NCI-H345 treated with DMSO at 0.1 percent for 48 hours (cell line): ENCODE measurements at regions not wholly inside any gene's neighbourhood (a gene's known extent, or its start where the extent isn't known, plus 50 kb on each side); places are given as distances from the start of the nearest gene placed in this dataset.

Experiments
- DNase-seq: peaks from one replicate; lab custom pipeline; 2025; ENCODE audit not compliant: unreplicated experiment; lab: John Stamatoyannopoulos, UW

DNA sequence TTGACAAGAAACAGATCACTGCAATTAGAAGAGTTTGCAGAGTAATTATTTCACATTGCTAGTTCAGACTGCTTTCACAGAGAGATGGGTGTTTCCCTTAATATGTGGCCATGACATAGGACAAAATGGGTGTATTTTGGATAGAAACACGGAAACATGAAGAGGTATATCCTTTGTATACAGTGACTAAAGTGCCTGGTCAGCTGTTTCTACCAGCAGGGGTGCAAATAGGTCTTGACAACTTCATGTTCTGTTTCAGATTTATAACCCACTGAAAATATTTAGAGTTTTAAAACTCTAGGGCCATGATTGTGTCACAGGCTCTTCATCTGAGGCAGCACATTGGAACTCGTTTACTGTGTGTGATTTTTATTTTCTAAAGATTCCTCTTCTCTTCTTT, 357.1 kb upstream of the TNP1 start:
- DNase-seq, result no peak

DNA sequence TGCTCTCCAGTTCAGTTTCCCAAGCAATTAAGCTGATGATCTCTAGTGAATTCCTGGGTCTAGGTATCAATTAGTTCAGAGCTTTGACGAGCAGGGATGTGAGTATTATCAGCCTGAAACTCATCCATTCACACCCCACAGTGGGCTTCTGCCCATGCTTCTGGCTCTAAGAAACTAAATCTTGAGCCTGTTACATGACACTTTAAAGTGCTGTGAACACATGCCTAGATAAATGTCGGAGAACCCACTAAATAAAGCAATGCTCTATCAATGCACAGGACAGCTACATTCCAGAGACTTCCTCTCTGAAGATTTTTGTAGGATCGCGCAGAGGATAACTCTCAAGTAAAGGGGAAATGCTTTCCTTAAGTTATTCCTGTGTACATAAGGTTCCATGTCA, 356.5 kb upstream of the TNP1 start:
- no peak for DNase-seq

DNA sequence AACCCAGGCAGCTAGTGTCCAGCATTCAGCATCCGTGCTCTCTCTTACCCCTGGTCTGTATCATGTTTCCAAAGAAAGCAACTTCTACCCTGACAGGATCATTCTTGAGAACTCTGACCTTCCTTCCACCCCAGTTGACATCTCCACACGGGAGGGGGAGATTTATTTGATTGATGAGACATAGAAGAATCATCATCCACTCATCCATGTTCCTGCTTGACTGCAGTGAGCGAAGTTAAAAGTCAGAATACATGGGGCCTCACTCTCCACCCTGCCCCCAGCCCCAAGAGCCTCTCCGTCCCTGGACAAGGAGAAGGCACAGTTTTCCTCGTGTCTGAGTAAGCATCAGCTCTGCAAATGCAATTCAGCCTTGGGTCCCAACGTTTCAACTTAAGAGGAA, 356.0 kb upstream of the TNP1 start:
- DNase-seq, result no peak

DNA sequence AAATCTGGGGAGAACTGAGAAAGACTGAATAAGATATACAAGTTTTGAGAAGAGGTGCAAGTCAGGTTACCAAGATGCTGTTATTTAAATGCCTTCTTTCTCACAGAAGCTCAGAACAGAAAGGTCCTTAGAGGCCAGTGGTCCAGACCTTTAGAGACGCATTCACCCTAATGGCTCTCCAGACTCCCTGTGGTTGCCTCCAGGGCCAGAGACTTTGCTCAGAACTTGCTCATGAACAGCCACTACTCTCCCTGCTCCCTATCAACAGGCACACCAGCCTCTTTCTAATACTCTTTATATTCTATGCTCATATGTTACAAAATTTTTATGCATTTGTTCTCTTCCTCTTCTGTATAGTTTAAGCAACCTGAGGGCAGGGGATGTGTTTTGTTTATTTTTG, 349.0 kb upstream of the TNP1 start:
- no peak for DNase-seq

DNA sequence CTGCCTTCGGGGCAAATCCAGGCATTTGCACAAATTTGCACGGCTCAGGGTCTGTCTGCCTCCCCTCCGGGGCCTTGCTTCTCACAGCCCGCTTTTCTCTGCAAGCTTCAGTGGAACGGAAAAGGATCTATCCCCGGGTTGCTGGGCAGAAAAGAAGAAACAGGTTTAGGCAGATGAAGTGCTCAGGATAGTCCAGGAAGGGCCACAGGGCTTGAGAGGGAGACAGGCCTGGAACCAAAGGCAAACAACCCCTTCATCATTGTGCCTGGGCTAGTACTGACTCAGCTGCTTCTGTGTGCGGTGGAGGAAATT, 347.8 kb upstream of the TNP1 start:
- DNase-seq, result no peak

DNA sequence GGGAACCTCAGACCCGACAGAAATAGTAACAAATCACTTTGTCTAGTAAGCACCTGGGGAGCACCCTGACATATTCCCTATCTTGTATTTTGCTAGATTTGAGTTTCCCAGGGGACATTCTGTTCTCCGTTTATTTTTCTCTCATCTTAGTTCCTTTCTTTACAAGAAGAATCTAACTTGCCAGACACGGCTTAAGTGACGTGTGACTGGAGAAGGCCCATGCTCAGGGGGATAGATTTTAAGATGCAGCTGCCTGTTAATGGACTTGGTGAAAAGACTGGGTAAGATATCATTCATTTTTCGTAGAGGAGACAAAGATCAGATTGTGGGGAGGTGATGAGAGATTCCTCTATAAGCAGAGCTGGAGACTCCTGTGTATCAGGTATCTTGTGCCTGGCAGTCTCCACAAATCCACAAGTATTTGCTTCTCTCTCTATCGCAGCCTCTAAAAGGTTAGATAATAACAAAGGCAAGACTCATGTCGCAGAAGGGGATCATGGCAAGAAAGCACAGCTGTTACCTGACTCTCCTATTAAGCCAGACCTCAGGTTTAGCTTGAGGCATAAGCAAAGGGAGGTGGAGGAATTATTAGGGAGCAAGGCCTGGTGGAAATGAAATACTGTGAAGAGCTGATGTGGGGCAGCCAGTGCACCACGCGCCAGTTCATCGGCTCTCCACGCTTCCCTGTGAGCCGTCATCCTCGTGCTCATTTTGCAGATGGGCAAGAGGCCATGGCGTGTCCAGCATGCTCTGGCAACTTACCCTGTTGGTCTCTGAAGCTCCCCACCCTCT, 347.2 kb upstream of the TNP1 start:
- DNase-seq, result no peak

DNA sequence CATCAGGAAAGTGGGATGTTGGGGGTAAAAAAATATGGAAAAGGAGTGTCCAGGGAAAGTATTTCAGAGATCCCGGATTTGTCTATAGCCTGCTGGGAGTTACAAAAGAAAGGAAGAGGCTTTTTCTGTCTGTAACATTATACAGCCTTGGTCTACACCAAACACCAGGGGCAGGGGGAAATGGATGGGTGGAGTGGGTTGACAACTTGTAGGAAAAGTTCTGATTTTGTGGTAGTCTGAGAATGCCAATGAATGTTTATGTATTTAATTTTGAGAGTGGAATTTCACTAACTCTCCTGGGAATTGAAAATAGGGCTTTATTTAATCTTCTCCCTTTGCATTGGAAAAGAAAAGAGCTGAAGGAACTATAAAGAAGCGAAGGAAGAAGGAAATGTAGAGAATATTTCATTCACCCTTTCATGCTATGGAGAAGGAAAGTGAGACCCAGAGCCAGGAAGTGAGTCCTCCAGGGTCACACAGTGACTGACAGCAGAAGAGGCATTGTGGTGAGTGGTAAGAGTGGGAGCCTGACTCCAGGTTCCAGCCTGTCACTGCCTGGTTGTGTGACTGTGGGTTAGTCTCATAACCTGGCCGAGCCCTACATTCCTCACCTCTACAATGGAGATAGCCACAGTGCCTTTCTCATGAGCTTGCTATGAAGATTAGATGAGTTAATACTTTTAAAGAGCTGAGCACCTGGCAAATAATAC, 346.3 kb upstream of the TNP1 start:
- DNase-seq, result no peak

DNA sequence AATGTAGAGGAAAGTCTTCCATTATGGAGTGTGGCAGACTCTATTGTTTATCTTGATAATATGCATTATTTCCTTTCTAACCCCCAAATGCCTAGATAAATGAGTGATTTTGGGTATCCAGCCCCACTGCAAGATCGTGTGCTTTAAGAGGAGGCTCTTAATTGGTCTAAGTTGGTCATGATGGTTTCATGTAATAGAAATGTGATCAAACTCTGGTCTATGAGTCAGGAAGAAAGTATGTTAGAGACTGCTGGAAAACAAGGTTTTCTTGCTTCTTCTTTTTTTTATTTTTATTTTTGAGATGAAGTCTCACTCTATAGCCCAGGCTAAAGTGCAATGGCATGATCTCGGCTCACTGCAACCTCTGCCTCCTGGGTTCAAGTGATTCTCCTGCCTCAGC, 344.5 kb upstream of the TNP1 start:
- no peak for DNase-seq

DNA sequence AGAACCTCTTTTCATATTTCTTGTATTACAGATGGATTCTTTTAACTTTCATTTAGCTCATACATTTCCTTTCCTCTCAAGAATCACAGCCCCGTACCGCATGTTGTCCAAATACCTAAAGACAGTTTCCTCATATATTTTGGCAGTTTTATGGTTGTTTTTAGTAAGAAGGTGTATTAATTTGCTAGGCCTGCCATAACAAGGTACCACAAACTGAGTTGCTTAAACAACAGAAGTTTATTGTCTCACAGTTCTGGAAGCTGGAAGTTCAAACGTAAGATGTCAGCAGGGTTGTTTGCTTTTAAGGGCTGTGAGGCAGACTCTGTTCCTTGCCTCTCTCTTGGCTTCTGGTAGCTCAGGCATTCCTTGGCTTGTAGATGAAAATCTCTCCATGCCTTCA, 343.2 kb upstream of the TNP1 start:
- no peak for DNase-seq

DNA sequence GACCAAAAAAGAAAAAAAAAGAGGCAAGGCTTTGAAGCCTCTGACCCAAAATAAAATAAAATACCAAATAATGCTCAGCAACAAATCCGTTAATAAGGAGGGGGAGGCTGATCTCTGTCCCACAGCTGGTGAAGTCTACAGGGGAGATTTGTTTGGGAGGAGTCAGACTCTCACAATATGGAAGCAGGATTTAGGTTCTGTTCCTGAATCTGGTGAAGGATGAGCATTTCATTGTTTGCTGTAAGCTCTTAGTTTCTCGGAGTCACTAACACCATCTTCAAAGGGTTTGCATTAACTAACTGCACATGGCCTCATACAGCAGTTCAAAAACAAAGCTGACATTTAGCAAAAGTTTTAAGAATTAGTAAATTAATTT, 339.4 kb upstream of the TNP1 start:
- DNase-seq, result no peak

DNA sequence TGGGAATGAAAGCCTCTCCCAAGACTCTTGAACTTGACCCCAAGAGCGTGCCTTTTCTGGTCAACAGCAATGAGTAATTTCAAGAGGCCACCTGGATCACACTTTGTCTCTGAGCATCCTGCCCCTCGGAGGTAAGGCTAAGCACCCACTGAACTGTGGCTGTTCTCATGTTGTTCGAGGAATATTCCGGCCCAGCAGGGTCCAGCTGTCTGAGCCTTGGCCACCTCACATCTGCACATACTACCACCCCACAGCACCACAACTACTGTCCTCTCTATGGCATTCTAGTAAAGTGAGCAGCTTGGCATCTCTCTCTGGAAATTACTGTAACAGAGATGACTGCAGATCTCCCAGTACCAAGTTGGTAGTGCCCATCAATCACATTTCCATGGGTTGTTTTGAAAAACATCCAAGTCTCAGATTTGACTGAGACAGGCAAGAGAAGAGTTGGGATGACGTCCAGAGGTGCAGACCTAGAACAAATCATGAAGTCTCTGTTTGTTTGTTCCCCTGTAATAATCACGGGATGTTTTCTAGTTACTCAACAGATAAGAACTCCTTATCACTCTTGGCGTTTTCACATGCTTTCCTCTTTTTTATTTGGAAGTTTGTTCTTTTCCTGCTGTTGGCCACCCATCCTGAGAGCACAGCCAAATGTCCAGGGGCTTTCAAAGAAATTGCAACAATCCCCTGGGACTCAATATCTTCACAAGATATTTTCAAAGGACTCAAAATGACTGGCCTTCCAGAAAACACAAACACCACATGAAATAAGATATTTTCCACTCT, 336.0 kb upstream of the TNP1 start:
- DNase-seq, result no peak

DNA sequence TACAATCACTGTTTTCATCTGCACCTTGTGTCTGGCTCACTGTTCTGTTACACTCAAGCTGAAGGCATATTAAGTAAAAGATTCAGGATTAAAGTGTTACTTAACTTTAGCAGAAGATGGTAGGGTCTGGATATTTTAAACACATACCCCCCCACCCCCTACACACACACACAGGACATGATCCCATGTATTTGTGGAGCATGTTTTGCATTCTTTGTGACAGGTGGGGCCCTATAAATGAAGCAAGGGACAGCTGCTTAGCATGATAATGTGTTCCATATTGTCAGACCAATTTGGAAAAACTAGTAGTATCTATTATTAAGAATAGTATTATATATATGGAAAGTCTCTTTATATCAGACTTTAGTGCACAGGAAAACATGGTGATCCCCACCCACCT, 335.2 kb upstream of the TNP1 start:
- no peak for DNase-seq

DNA sequence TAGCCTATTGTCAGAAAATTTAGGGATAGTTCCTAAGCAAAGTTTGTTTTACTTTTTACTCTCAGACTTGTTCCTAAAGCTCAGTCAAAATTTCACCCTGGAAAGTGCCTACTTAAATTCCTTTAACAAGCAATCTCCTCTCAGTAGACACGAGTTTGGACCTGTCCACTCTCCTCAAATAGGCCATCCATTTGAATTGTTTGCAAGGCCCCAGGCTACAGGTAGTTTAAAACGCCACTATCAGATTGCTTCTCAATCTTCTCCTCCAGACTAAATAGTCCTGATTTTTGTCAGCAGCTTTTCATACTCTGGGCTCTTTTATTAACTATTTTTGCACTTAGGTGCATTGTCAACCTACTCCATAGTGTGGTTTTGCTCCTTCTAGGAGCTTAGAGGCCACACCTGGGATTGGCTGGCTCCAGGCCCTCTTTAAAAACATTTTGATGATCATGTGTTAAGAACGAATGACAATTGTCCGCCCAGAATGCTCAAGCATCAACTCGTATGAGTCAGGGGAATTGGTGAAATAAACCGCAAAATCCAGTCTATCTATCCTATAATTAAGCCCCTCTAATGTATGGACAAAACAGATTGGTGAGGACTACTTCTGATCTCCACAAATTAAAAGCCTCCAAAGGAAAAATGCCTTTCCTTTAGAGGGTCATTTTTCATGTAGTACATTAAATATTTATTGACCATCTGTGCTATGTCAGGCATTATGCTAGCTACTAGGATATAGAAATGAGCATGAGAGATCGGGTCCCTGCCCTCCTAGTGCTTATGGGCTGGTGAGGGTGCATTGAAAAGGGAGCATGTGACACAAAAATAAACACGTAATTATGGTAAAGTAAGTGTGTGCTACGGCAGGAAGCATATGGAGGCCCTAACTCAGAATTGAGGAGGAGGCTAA, 333.8 kb upstream of the TNP1 start:
- no peak for DNase-seq

DNA sequence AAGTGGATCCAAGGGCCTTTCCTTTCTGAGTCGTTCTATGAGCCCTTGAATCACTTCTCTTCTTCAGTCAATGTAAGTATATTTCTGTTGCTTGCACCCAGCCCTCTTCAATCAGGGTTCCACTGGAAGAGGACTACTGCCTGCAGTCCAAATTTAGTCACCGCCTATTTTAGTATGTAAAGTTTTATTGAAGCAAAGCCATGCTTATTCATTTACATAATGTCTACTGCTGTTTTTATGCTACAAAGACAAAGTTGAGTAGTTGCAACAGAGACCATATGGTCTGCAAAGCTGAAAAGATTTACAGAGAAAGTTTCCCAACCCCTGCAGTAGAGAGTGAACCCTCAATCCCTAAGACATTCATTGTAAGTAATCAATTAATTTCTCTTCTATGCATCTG, 332.5 kb upstream of the TNP1 start:
- DNase-seq, result no peak

DNA sequence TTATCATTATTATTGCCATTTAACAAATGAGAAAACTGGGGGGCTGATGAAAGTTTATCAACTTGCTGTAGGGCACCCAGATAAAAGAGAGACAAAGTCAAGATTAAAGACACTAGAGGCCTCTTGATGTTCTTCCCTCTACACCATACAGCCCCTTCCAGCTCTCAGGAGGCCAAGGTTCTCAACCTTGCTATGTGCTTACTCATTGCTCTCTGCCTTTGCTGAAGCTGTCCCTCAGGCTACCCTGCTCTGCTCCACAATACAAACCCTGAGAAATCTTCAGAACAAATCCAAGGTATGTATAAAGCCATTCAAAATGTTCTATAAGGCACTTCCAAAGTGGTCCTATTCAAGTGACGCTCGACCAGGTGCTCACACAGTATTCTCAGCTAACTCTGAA, 329.9 kb upstream of the TNP1 start:
- DNase-seq, result no peak

DNA sequence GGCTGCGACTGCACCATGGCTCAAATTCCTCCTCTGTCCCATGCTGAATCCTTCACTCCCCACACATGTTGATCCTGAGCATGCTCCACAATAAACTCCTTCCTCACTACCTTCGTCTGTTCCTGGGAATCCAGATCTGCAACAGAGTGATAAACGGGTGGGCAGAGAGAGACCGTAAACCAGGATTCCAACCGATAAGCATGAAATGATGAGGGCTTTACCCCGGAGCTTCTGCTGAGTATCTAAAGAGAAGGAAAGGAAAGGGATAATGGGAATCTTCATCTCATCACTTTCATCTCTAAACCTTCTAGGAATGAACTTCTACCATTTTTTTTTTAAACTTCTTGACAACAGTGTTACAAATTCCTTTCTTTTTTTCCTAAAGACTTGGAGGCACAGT, 329.3 kb upstream of the TNP1 start:
- no peak for DNase-seq

DNA sequence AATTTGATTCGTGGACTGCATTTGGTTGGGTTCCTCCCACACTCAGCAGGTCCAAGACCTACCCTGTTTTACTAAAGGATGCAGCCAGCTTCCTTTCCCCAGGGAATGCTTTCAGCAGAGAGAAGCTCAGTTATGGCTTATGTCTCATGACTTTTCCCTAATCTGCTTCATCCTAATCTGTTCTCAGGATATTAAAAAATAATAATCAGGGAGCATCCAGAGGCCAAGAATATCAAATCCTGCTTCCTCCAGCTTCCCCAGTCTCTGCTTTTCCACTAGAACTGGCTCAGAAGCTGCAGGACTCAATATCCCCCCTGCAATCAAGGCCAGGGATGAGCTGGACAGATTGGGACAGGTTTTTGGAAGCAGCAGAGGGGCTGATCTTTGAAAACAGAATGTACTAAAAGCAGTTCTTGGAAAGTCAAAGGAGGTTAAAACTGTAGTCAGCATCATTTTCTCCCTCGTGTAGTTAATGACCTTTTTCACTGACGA, 326.9 kb upstream of the TNP1 start:
- no peak for DNase-seq

DNA sequence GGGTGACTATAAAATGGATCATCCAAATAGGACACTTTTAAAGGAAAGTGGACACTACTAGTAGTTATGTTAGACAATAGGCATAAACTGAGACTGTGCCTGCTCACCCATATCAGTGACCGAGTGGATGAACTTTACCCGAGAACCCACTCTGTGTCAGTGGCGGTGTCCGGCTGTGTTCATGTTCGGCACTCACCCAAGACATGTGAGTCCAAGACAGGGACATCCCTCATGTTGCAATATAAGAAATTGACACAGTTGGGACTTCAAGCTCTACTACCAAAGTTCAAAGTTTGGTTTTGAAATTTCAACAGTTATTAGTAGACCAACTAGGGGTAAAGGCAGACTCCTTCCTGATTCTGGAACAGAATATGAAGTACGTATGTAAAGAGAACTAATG, 326.3 kb upstream of the TNP1 start:
- DNase-seq, result no peak

DNA sequence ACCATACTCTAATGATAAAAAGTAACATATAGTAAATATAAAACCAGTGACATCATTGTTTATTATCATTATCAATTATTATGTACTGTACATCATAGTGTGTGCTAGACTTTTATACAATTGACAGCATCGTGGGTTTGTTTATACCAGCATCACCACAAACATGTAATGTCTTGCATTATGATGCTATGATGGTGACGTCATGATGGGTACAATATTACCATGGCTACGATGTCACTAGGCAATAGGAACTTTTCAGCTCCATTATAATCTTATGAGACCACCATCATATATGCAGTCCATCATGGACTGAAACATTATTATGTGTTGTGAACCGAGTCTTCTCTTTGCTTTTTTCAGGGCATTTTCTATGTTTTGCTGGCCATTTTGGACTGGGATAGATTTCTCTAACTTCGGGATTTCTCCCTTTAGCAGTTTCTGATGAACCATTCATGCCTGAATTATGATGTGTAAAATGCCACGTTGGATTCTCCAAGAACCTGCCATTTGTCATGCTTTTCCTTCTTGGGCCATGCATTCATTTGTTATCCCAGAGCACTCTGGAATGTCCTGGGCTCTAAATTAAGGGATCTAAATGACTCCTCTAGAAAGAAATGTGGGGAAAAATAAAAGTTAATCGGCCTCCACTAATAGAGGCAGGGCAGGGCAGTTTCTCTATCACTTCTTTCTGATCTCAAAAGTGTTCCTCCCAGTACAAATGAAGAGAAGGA, 325.6 kb upstream of the TNP1 start:
- DNase-seq, result no peak

DNA sequence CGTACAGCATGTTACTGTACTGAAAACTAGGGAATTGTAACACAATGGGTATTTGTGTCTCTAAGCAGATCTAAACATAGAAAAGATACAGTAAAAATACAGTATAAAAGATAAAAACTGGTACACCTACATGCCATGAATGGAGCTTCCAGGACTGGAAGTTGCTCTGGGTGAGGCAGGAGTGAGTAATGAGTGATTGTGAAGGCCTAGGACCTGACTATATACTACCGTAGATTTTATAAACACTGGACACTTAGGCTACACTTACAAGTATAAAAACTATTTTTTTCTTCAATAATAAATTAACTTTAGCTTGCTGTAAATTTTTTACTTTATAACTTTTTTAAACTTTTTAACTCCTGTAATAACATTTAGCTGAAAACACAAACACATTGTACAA, 324.4 kb upstream of the TNP1 start:
- DNase-seq, result no peak
